ENCODE measurements at regions not wholly inside any gene's neighbourhood (a gene's known extent, or its start where the extent isn't known, plus 50 kb on each side); places are given as distances from the start of the nearest gene placed in this dataset.
"Not testable (repeated sequence)": the region's sequence is repeated elsewhere in the genome, so short reads cannot be mapped to it uniquely, and the experiment has no call there.

DNA sequence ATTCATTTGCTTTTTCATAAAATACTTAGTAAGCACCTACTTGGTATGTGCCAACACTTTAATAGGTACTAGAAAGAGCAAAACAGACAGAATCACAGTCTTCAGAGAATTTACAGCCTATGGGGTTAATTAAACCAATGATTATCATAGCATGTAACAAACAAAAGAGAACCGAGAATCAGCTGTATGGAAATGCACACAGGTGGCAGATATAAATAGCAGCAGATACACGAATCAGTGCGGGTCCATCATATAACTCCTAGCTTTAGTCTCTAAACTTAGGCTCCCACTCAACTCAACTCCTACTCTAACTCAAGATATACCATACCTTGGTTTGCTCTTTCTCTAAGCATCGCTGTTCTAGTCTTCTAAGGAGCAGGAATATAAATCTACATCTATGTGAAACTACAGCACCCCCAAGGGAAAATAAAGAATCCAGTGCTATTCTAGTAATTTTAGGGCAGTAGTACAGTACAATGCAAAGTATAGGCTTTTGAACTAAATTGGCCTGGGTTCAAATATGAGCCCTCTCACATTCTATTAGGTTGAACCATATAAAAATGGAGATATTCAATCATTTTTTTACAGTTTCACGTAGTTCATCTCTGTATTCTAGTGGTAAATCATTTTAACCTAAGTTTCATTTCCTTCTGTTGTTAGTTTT, 108.5 kb upstream of the NBPF9 start:
- TF ChIP-seq, protein P1, sequence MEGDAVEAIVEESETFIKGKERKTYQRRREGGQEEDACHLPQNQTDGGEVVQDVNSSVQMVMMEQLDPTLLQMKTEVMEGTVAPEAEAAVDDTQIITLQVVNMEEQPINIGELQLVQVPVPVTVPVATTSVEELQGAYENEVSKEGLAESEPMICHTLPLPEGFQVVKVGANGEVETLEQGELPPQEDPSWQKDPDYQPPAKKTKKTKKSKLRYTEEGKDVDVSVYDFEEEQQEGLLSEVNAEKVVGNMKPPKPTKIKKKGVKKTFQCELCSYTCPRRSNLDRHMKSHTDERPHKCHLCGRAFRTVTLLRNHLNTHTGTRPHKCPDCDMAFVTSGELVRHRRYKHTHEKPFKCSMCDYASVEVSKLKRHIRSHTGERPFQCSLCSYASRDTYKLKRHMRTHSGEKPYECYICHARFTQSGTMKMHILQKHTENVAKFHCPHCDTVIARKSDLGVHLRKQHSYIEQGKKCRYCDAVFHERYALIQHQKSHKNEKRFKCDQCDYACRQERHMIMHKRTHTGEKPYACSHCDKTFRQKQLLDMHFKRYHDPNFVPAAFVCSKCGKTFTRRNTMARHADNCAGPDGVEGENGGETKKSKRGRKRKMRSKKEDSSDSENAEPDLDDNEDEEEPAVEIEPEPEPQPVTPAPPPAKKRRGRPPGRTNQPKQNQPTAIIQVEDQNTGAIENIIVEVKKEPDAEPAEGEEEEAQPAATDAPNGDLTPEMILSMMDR (conservative IDR thresholded peaks at IDR 0.05): not testable (repeated sequence)
- TF ChIP-seq EZH2 (IDR thresholded peaks at IDR 0.05; ENCODE audit: low read depth): not testable (repeated sequence)

Measured in PC-9 (cell line).